H1 (cell line): ENCODE measurements at regions not wholly inside any gene's neighbourhood (a gene's known extent, or its start where the extent isn't known, plus 50 kb on each side); places are given as distances from the start of the nearest gene placed in this dataset.

Experiments used
- CTCF ChIA-PET: fragments of 300-600 bp; sonication (Branson Sonifier 250); formaldehyde crosslinking; loops from one replicate; lab custom pipeline; 2021; ENCODE audit not compliant: partially characterized antibody; lab: Charles Lee
- POLR2A ChIA-PET: fragments of 300-600 bp; sonication (Branson Sonifier 250); formaldehyde crosslinking; loops from one replicate; lab custom pipeline; 2021; ENCODE audit warnings: inconsistent platforms; ENCODE audit not compliant: partially characterized antibody; lab: Charles Lee
- DNase-seq, 2 experiments: peaks; one replicate each; pipeline versions ENCODE4 v3.0.0 to v3.0.0-alpha.2; 2010 to 2022; ENCODE audit warnings: low spot score in 2 of 2, low read depth in 1 of 2, mixed read lengths in 1 of 2
- FAIRE-seq: peaks from 2 replicates; lab custom pipeline; 2011; peaks lifted over from hg19 to GRCh38; lab: Jason Lieb, UNC
- H2AFZ ChIP-seq: 2 replicates; pipeline ENCODE4 v1.8.1; 2012; ENCODE audit warnings: low read length, inconsistent platforms
- H2AK5ac ChIP-seq: 2 replicates; pipeline ENCODE4 v1.6.1; 2013; ENCODE audit warnings: low read depth, low read length
- H2BK120ac ChIP-seq: replicated peaks from 2 replicates; pipeline ENCODE3; 2013; ENCODE audit warnings: low read depth, low read length, inconsistent platforms
- H2BK12ac ChIP-seq: 2 replicates; pipeline ENCODE4 v1.6.1; 2013; ENCODE audit warnings: low read depth, low read length
- H2BK15ac ChIP-seq: 2 replicates; pipeline ENCODE4 v1.6.1; 2013; ENCODE audit warnings: low read length
- H2BK20ac ChIP-seq: 2 replicates; pipeline ENCODE4 v1.6.1; 2013; ENCODE audit warnings: low read length
- H2BK5ac ChIP-seq: 2 replicates; pipeline ENCODE4 v1.6.1; 2013; ENCODE audit warnings: low read depth, low read length
- H3K14ac ChIP-seq: 2 replicates; pipeline ENCODE4 v1.6.1; 2013; ENCODE audit warnings: inconsistent platforms; ENCODE audit not compliant: insufficient read length
- H3K18ac ChIP-seq: 2 replicates; pipeline ENCODE4 v1.6.1; 2013; ENCODE audit warnings: low read length; ENCODE audit errors: extremely low read depth
- H3K23ac ChIP-seq: 2 replicates; pipeline ENCODE4 v1.6.1; 2013; ENCODE audit warnings: inconsistent platforms; ENCODE audit not compliant: insufficient read length
- H3K23me2 ChIP-seq: 2 replicates; pipeline ENCODE4 v1.6.1; 2013; ENCODE audit warnings: low read depth, low read length
- H3K27ac ChIP-seq: 2 replicates; pipeline ENCODE4 v1.6.1; 2011; ENCODE audit warnings: low read depth, low read length, inconsistent platforms
- H3K27me3 ChIP-seq, 4 experiments: replicated peaks in 1 of 4; 1 replicate in 1 of 4; 2 replicates in 3 of 4; pipeline versions ENCODE4 v1.6.1 to v1.8.1; 2011 to 2013; ENCODE audit warnings: low read length in 3 of 4, mild to moderate bottlenecking in 3 of 4, inconsistent platforms in 2 of 4, mixed read lengths in 2 of 4, moderate library complexity in 1 of 4; ENCODE audit not compliant: control insufficient read depth in 3 of 4, insufficient read depth in 3 of 4; ENCODE audit errors: extremely low read depth in 1 of 4
- H3K36me3 ChIP-seq, 4 experiments: 2 replicates each; pipeline versions ENCODE4 v1.6.1 to v1.8.1; 2011 to 2013; ENCODE audit warnings: mild to moderate bottlenecking in 4 of 4, low read length in 3 of 4, moderate library complexity in 2 of 4, control low read depth in 1 of 4, inconsistent platforms in 1 of 4; ENCODE audit not compliant: insufficient read depth in 4 of 4, control insufficient read depth in 2 of 4
- H3K4ac ChIP-seq: replicated peaks from 2 replicates; pipeline ENCODE3; 2013; ENCODE audit warnings: low read length, low read depth, mixed read lengths, inconsistent platforms; ENCODE audit not compliant: insufficient read length
- H3K4me1 ChIP-seq, 4 experiments: replicated peaks in 1 of 4; 1 replicate in 1 of 4; 2 replicates in 3 of 4; pipeline versions ENCODE4 v1.6.1 to v1.8.1; 2011 to 2013; ENCODE audit warnings: low read length in 3 of 4, inconsistent platforms in 2 of 4, mixed read lengths in 1 of 4; ENCODE audit not compliant: insufficient read depth in 4 of 4, control insufficient read depth in 3 of 4
- H3K4me2 ChIP-seq, 2 experiments: 2 replicates each; pipeline versions ENCODE4 v1.6.1 to v1.8.1; 2011 to 2013; ENCODE audit warnings: low read depth in 2 of 2, low read length in 2 of 2, control low read depth in 1 of 2, inconsistent platforms in 1 of 2, mild to moderate bottlenecking in 1 of 2; ENCODE audit not compliant: insufficient read depth in 1 of 2
- H3K4me3 ChIP-seq, 4 experiments: fragments of 200-600, 300-600 bp in 1 of 4; sonication (generic), shearing (Covaris generic), sonication (Bioruptor Twin) in 1 of 4; 2 replicates each; pipeline versions ENCODE4 v1.5.1 to v1.8.1; 2011 to 2016; ENCODE audit warnings: low read length in 4 of 4, low read depth in 3 of 4, control low read depth in 2 of 4, inconsistent platforms in 2 of 4, mild to moderate bottlenecking in 2 of 4, mixed read lengths in 1 of 4, moderate library complexity in 1 of 4; ENCODE audit not compliant: insufficient read depth in 2 of 4; ENCODE audit errors: extremely low read depth in 1 of 4
- H3K56ac ChIP-seq: replicated peaks from 2 replicates; pipeline ENCODE3; 2013; ENCODE audit warnings: low read depth, mild to moderate bottlenecking, mixed read lengths, low read length, inconsistent platforms; ENCODE audit not compliant: insufficient read length
- H3K79me1 ChIP-seq: 2 replicates; pipeline ENCODE4 v1.6.1; 2013; ENCODE audit warnings: low read depth, low read length, control low read depth
- H3K79me2 ChIP-seq, 2 experiments: 2 replicates each; pipeline versions ENCODE4 v1.6.1 to v1.8.1; 2012 to 2013; ENCODE audit warnings: low read length in 2 of 2, mild to moderate bottlenecking in 2 of 2, inconsistent platforms in 1 of 2; ENCODE audit not compliant: insufficient read depth in 2 of 2, control insufficient read depth in 1 of 2
- H3K9ac ChIP-seq, 4 experiments: replicated peaks in 1 of 4; 1 replicate in 1 of 4; 2 replicates in 3 of 4; pipeline versions ENCODE4 v1.6.1 to v1.8.1; 2011 to 2013; ENCODE audit warnings: low read depth in 3 of 4, low read length in 3 of 4, control low read depth in 2 of 4, mild to moderate bottlenecking in 2 of 4, moderate library complexity in 2 of 4, inconsistent platforms in 1 of 4; ENCODE audit errors: extremely low read depth in 1 of 4
- H3K9me3 ChIP-seq, 2 experiments: 2 replicates each; pipeline versions ENCODE4 v1.6.1 to v1.8.1; 2012 to 2013; ENCODE audit warnings: mild to moderate bottlenecking in 2 of 2, moderate library complexity in 2 of 2, control low read depth in 1 of 2, inconsistent platforms in 1 of 2, low read depth in 1 of 2, low read length in 1 of 2, mixed read lengths in 1 of 2; ENCODE audit not compliant: insufficient read depth in 2 of 2
- H4K20me1 ChIP-seq, 2 experiments: replicated peaks in 1 of 2; 2 replicates each; pipeline versions ENCODE3 to v1.8.1; 2011 to 2013; ENCODE audit warnings: inconsistent platforms in 2 of 2, low read length in 2 of 2, mild to moderate bottlenecking in 1 of 2; ENCODE audit not compliant: insufficient read depth in 2 of 2, control insufficient read depth in 1 of 2
- H4K5ac ChIP-seq: 2 replicates; pipeline ENCODE4 v1.6.1; 2013; ENCODE audit warnings: low read length, low read depth, mixed read lengths, inconsistent platforms; ENCODE audit not compliant: insufficient read length
- H4K8ac ChIP-seq: 2 replicates; pipeline ENCODE4 v1.8.0; 2013; ENCODE audit warnings: mild to moderate bottlenecking, moderate library complexity, low read length, inconsistent platforms; ENCODE audit not compliant: insufficient read depth; ENCODE audit errors: extremely low read depth
- H4K91ac ChIP-seq: replicated peaks from 2 replicates; pipeline ENCODE3; 2013; ENCODE audit warnings: low read length, mixed read lengths, inconsistent platforms; ENCODE audit not compliant: insufficient read length
- CHD1 ChIP-seq: IDR thresholded peaks from 2 replicates; pipeline ENCODE4 v1.6.1; 2012; ENCODE audit warnings: low read depth, low read length, improper control_type of control experiment
- EP300 ChIP-seq, 2 experiments: IDR thresholded peaks; 1 replicate in 1 of 2; 2 replicates in 1 of 2; pipeline ENCODE4 v1.6.1; 2011 to 2012; ENCODE audit warnings: low read depth in 2 of 2, low read length in 2 of 2, mild to moderate bottlenecking in 2 of 2, borderline replicate concordance in 1 of 2, inconsistent platforms in 1 of 2, moderate library complexity in 1 of 2
- HDAC6 ChIP-seq: IDR thresholded peaks from one replicate; pipeline ENCODE4 v1.7.1; 2012; ENCODE audit warnings: low read depth, mild to moderate bottlenecking, inconsistent platforms, low read length, moderate library complexity
- JUN ChIP-seq: IDR thresholded peaks from 2 replicates; pipeline ENCODE4 v1.6.1; 2011; ENCODE audit warnings: low read depth, mild to moderate bottlenecking, improper control_type of control experiment, low read length
- KDM1A ChIP-seq: fragments of 200-600, 300-600 bp; sonication (generic); IDR thresholded peaks from 2 replicates; pipeline ENCODE4 v1.7.1; 2016; ENCODE audit warnings: mild to moderate bottlenecking, low read length, borderline replicate concordance
- POLR2AphosphoS5 ChIP-seq: IDR thresholded peaks from 2 replicates; pipeline ENCODE4 v1.6.1; 2011; ENCODE audit warnings: low read depth, low read length
- SAP30 ChIP-seq: fragments of 300-600 bp; sonication (generic); IDR thresholded peaks from 2 replicates; pipeline ENCODE4 v1.7.1; 2012; ENCODE audit warnings: low read length, moderate library complexity, mild to moderate bottlenecking, inconsistent platforms; ENCODE audit not compliant: insufficient read depth, insufficient replicate concordance
- SIN3A ChIP-seq, 2 experiments: IDR thresholded peaks in 1 of 2; conservative IDR thresholded peaks in 1 of 2; 2 replicates each; pipeline ENCODE4 v1.6.1; 2011 to 2012; ENCODE audit warnings: low read length in 2 of 2, improper control_type of control experiment in 1 of 2, low read depth in 1 of 2, mild to moderate bottlenecking in 1 of 2
- SIRT6 ChIP-seq: IDR thresholded peaks from one replicate; pipeline ENCODE4 v1.7.1; 2012; ENCODE audit warnings: low read length, inconsistent platforms
- SP4 ChIP-seq: IDR thresholded peaks from 2 replicates; pipeline ENCODE4 v1.6.1; 2012; ENCODE audit warnings: low read length, inconsistent platforms
- TCF12 ChIP-seq: IDR thresholded peaks from 2 replicates; pipeline ENCODE4 v1.6.1; 2011; ENCODE audit warnings: low read depth, mild to moderate bottlenecking, low read length
- TEAD4 ChIP-seq: IDR thresholded peaks from 2 replicates; pipeline ENCODE4 v1.6.1; 2012; ENCODE audit warnings: low read depth, low read length, inconsistent platforms, mixed read lengths
- ZNF274 ChIP-seq: IDR thresholded peaks from 2 replicates; pipeline ENCODE4 v1.7.0; 2012; ENCODE audit warnings: low read length, borderline replicate concordance; ENCODE audit errors: extremely low read depth
- WGBS, 2 experiments: shearing (Covaris generic) in 1 of 2; methylation state at CpG; one replicate each; pipeline versions ENCODE4 v1.1.6 to v1.1.7; 2013 to 2015; ENCODE audit warnings: low lambda C conversion rate in 2 of 2, mixed read lengths in 2 of 2, inconsistent platforms in 1 of 2, low coverage in 1 of 2, missing lambda C conversion rate in 1 of 2; ENCODE audit not compliant: insufficient replicate concordance in 2 of 2, insufficient coverage in 1 of 2, insufficient read length in 1 of 2; ENCODE audit errors: extremely low coverage in 1 of 2, missing lambda C conversion rate in 1 of 2; 5-methylcytosine and 5-hydroxymethylcytosine counted together
- TF ChIP-seq, protein P1 (sequence below): IDR thresholded peaks from 2 replicates; pipeline ENCODE4 v1.6.1; 2012; ENCODE audit warnings: inconsistent platforms

GRCh38 chr7:23969443-23969842 is 259.4 kb downstream of the STK31 start:
- Histone ChIP-seq H2BK12ac (no peak overlapping the region), H3K4ac (no peak overlapping the region), H4K8ac (no peak overlapping the region), H3K27me3 (no peaks in the 10 kb centered on the region), H3K36me3 (no peaks in the 10 kb centered on the region), H2AK5ac (no peak overlapping the region), H3K23ac (no peak overlapping the region), H4K20me1 (no peaks in the 10 kb centered on the region), H2BK120ac (no peak overlapping the region), H3K9ac (no peak overlapping the region), H3K79me2 (no peaks in the 10 kb centered on the region), H3K18ac (no peak overlapping the region), H3K4me2 (no peak overlapping the region), H2BK20ac (no peak overlapping the region), H3K23me2 (no peaks in the 10 kb centered on the region), H3K4me3 (no peak overlapping the region), H3K56ac (no peak overlapping the region), H2AFZ (0 out of 2 replicates have a peak overlapping the region, but pooled peaks have one; percentile 54), H3K27ac (no peak overlapping the region), H2BK5ac (no peak overlapping the region), H3K14ac (no peak overlapping the region), H2BK15ac (no peak overlapping the region), H3K9me3 (0 out of 4 replicates have a peak, but pooled peaks cover 2 to 3% of the 10 kb centered on the region in 2 experiments), H3K4me1 (peaks cover 6 to 12% (median 10%) of the 10 kb centered on the region in 4 experiments; a peak in 5 of 7 replicates), H4K5ac (no peak overlapping the region), H4K91ac (no peak overlapping the region), H3K79me1 (no peaks in the 10 kb centered on the region)
- 79% methylated on average over 3 of the region's 3 CpGs; no CpG with 5 or more reads in 1 of the 2 experiments for WGBS, 2 experiments
- no peak for DNase-seq
- POLR2A ChIA-PET: no interaction called here
- CTCF ChIA-PET: interaction anchor here (0.8 to 1.9 kb wide), 3 partner anchors 9 to 69 kb away, joined by 3 to 9 read pairs (median 9); no protein-coding TSS in a partner anchor
- FAIRE-seq: no peak
- TF ChIP-seq EP300 (IDR thresholded peaks at IDR 0.05; ENCODE audit: borderline replicate concordance in 1 of 2, low read depth in 2 of 2, low read length in 2 of 2) (no peak), HDAC6 (no peak), TEAD4 (no peak), KDM1A (no peak), SP4 (no peak), CHD1 (no peak), JUN (no peak), TCF12 (no peak), SAP30 (no peak), SIN3A (conservative IDR thresholded peaks at IDR 0.05 in 1 of 2, IDR thresholded peaks at IDR 0.05 in 1 of 2; ENCODE audit: low read depth in 1 of 2, low read length in 2 of 2) (no peak), POLR2AphosphoS5 (no peak), ZNF274 (no peak), SIRT6 (no peak)
- TF ChIP-seq, protein P1, sequence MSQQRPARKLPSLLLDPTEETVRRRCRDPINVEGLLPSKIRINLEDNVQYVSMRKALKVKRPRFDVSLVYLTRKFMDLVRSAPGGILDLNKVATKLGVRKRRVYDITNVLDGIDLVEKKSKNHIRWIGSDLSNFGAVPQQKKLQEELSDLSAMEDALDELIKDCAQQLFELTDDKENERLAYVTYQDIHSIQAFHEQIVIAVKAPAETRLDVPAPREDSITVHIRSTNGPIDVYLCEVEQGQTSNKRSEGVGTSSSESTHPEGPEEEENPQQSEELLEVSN: no peak
